ENCODE measurements at regions not wholly inside any gene's neighbourhood (a gene's known extent, or its start where the extent isn't known, plus 50 kb on each side); places are given as distances from the start of the nearest gene placed in this dataset.

DNA sequence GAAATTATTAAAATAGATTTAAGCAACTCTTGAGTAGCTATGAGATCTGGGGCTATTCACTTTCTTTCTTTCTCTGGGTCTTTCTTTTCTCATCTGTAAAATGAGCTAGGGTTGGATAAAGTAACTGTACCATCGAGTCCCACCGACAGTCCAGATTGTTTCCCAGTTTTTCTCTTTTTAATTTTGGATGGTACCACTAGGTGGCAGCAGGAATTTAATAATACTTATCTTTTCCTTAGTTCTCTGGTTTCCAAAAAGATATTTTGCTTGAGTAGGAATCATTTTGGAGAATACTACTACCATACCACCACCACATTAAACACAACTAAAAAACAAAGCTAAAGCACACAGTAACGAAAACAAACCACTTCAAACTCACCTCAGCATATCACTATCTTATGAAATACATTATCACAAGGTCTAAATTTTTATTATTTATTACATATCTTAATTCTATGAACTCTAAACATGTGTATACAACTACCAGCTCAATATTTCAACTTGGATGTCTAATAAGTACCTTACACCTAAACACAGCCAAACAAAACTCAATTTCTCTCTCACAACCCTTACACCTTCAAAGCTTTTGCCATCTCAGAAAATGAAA, 584.0 kb downstream of the KCNA4 start:
- no peak for DNase-seq
- no peaks in the 10 kb centered on the region for H3K4me1 Mint-ChIP-seq (ENCODE audit: low read depth, unreplicated experiment)
- H3K9me3 Mint-ChIP-seq (ENCODE audit: unreplicated experiment) = no peaks in the 10 kb centered on the region
- H3K36me3 Mint-ChIP-seq (ENCODE audit: unreplicated experiment) = no peaks in the 10 kb centered on the region
- H3K27ac Mint-ChIP-seq (ENCODE audit: unreplicated experiment) = no peak overlapping the region
- no peaks in the 10 kb centered on the region for H3K27me3 Mint-ChIP-seq (ENCODE audit: unreplicated experiment)
- TF ChIP-seq CTCF (IDR thresholded peaks at IDR 0.05; ENCODE audit: partially characterized antibody, unreplicated experiment) = peak; percentile 83
- no peak overlapping the region for H3K4me3 Mint-ChIP-seq (ENCODE audit: unreplicated experiment)

DNA sequence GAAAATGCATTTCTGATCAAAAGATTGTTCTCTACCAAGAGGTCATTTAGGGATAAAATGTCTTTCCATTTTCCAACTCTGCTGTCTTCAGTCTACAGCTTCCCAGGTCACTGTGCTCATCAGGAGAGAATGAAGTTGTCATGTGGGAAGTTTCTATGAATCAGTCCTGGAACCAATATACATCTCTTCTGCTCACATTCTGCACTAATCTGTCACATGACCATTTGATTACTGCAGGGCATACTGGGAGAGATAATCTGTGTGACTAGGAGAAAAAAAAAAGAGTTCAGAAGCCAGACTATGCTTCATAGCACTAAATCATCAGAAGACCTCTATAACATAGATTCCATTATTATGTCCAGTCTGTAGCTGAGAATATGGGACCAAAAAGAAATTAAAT, 611.5 kb downstream of the KCNA4 start:
- TF ChIP-seq CTCF (IDR thresholded peaks at IDR 0.05; ENCODE audit: partially characterized antibody, unreplicated experiment) = no peak
- no peak for DNase-seq
- no peak overlapping the region for H3K4me3 Mint-ChIP-seq (ENCODE audit: unreplicated experiment)
- no peaks in the 10 kb centered on the region for H3K9me3 Mint-ChIP-seq (ENCODE audit: unreplicated experiment)
- no peaks in the 10 kb centered on the region for H3K36me3 Mint-ChIP-seq (ENCODE audit: unreplicated experiment)
- H3K4me1 Mint-ChIP-seq (ENCODE audit: low read depth, unreplicated experiment) = no peaks in the 10 kb centered on the region
- no peaks in the 10 kb centered on the region for H3K27me3 Mint-ChIP-seq (ENCODE audit: unreplicated experiment)
- H3K27ac Mint-ChIP-seq (ENCODE audit: unreplicated experiment) = no peak overlapping the region

DNA sequence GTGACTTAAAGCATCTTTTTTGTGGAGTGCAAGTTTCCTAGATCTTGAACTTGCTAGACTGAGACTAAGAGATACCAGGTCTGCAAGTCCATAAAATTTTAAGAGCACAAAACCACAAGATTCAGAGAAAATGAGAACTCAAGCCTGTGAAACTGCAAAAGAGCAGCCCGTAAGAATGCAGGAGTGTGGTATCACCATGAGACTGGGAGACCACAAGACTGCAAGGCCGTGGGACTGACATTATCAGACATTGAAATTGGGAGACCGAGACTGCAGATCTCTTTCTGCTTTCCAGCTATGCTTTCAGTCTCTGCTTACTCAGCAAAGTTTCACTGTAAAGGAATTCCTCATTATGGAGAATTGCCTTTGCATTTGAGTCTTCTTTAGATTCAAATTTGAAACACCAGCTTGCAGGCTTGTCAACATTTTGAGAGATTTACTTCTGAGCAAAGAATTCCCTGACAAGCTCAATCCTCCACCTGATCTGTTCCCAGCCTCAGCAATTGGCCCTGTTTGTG, 621.2 kb downstream of the KCNA4 start:
- H3K27ac Mint-ChIP-seq (ENCODE audit: unreplicated experiment) = no peak overlapping the region
- H3K4me1 Mint-ChIP-seq (ENCODE audit: low read depth, unreplicated experiment) = no peaks in the 10 kb centered on the region
- no peaks in the 10 kb centered on the region for H3K27me3 Mint-ChIP-seq (ENCODE audit: unreplicated experiment)
- no peak for TF ChIP-seq CTCF (IDR thresholded peaks at IDR 0.05; ENCODE audit: partially characterized antibody, unreplicated experiment)
- H3K9me3 Mint-ChIP-seq (ENCODE audit: unreplicated experiment) = no peaks in the 10 kb centered on the region
- H3K4me3 Mint-ChIP-seq (ENCODE audit: unreplicated experiment) = no peak overlapping the region
- H3K36me3 Mint-ChIP-seq (ENCODE audit: unreplicated experiment) = no peaks in the 10 kb centered on the region
- no peak for DNase-seq

- Mint-ChIP-seq H3K27ac (ENCODE audit: unreplicated experiment) (no peak overlapping the region), H3K4me3 (ENCODE audit: unreplicated experiment) (no peak overlapping the region), H3K27me3 (ENCODE audit: unreplicated experiment) (no peaks in the 10 kb centered on the region), H3K9me3 (ENCODE audit: unreplicated experiment) (no peaks in the 10 kb centered on the region), H3K36me3 (ENCODE audit: unreplicated experiment) (no peaks in the 10 kb centered on the region), H3K4me1 (ENCODE audit: low read depth, unreplicated experiment) (no peaks in the 10 kb centered on the region)
- no peak for DNase-seq
- TF ChIP-seq CTCF (IDR thresholded peaks at IDR 0.05; ENCODE audit: partially characterized antibody, unreplicated experiment) = no peak
Measured at GRCh38 chr11:29389793-29390192, 627.0 kb downstream of the KCNA4 start.

DNA sequence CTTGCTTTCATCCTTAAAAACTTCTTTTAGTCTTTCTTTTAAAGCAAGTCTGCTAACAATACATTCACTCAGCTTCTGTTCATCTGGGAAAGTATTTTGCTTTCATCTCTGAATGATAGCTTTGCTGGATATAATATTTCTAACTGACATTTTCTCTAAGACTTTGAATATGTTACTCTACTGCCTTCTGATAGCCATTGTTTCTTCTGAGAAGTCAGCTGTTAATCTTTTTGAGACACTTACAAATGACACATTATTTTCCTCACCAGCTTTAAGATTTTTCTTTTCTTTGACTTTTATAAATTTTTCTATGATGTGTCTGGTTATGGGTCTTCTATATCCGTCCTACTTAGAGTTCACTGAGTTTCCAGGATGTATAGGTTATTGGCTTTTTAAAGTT, 643.1 kb downstream of the KCNA4 start:
- no peak overlapping the region for H3K27ac Mint-ChIP-seq (ENCODE audit: unreplicated experiment)
- TF ChIP-seq CTCF (IDR thresholded peaks at IDR 0.05; ENCODE audit: partially characterized antibody, unreplicated experiment) = no peak
- H3K27me3 Mint-ChIP-seq (ENCODE audit: unreplicated experiment) = no peaks in the 10 kb centered on the region
- H3K4me3 Mint-ChIP-seq (ENCODE audit: unreplicated experiment) = no peak overlapping the region
- no peak for DNase-seq
- H3K36me3 Mint-ChIP-seq (ENCODE audit: unreplicated experiment) = peaks cover 11% of the 10 kb centered on the region
- no peaks in the 10 kb centered on the region for H3K9me3 Mint-ChIP-seq (ENCODE audit: unreplicated experiment)
- no peaks in the 10 kb centered on the region for H3K4me1 Mint-ChIP-seq (ENCODE audit: low read depth, unreplicated experiment)

All from glutamatergic neuron (in vitro differentiated cells).